Sigmoid colon (tissue), 6 donors: ENCODE measurements at regions not wholly inside any gene's neighbourhood (a gene's known extent, or its start where the extent isn't known, plus 50 kb on each side); places are given as distances from the start of the nearest gene placed in this dataset.

Experiments used
- DNase-seq: peaks from one replicate; pipeline ENCODE4 v3.0.0-alpha.2; 2019
- H3K27ac ChIP-seq, 4 donors: fragments of 200-600 bp; sonication (generic); one replicate each; pipeline ENCODE4 v1.5.1; 2016 to 2019; ENCODE audit warnings: mild to moderate bottlenecking in 1 of 4
- H3K27me3 ChIP-seq, 3 donors: fragments of 200-600 bp; sonication (generic); one replicate each; pipeline ENCODE4 v1.5.1; 2019; ENCODE audit warnings: mild to moderate bottlenecking in 1 of 3
- H3K36me3 ChIP-seq, 4 donors: fragments of 200-600 bp; sonication (generic); one replicate each; pipeline ENCODE4 v1.5.1; 2016 to 2019
- H3K4me1 ChIP-seq, 4 donors: fragments of 200-600 bp; sonication (generic); one replicate each; pipeline ENCODE4 v1.5.1; 2017 to 2019
- H3K4me3 ChIP-seq, 4 donors: fragments of 200-600 bp; sonication (generic); one replicate each; pipeline ENCODE4 v1.5.1; 2017 to 2019; ENCODE audit warnings: mild to moderate bottlenecking in 2 of 4, moderate library complexity in 1 of 4
- H3K9me3 ChIP-seq, 4 donors: fragments of 200-600 bp in 3 of 4; sonication (generic) in 3 of 4; one replicate each; pipeline versions ENCODE4 v1.5.1 to v1.6.1; 2013 to 2019
- CTCF ChIP-seq, 4 experiments: fragments of 450-650 bp in 3 of 4; fragments of 200-600 bp in 1 of 4; IDR thresholded peaks; one replicate each; pipeline ENCODE4 v1.5.1; 2016 to 2019; ENCODE audit warnings: antibody characterized with exemption in 4 of 4, mild to moderate bottlenecking in 3 of 4, moderate library complexity in 2 of 4
- EP300 ChIP-seq, 4 donors: sonication (generic); formaldehyde crosslinking; IDR thresholded peaks; one replicate each; pipeline ENCODE4 v1.6.1; 2017; ENCODE audit warnings: antibody characterized with exemption in 4 of 4
- POLR2A ChIP-seq, 2 donors: fragments of 450-650 bp; IDR thresholded peaks; one replicate each; pipeline ENCODE4 v1.6.1; 2016; ENCODE audit warnings: antibody characterized with exemption in 2 of 2, mild to moderate bottlenecking in 2 of 2, moderate library complexity in 2 of 2
- POLR2AphosphoS5 ChIP-seq, 4 donors: sonication (generic); formaldehyde crosslinking; IDR thresholded peaks; one replicate each; pipeline ENCODE4 v1.6.1; 2017; ENCODE audit warnings: antibody characterized with exemption in 4 of 4
- WGBS, 2 donors: extraction: QIAGEN DNeasy Blood & Tissue Kit; methylation state at CpG; one replicate each; pipeline ENCODE4 v1.1.7; 2013; 5-methylcytosine and 5-hydroxymethylcytosine counted together
- intact Hi-C: fragments of 100-400 bp; cut with DNase I; formaldehyde crosslinking; loops from one replicate; pipeline ENCODE4 v1.15.1; 2023
- donor health status: healthy with polysubstance abuse.
- donor health status: healthy.

GRCh38 chr2:35421485-35421884 is 934.1 kb upstream of the CRIM1 start:
- no peaks in the 10 kb centered on the region for H3K9me3 ChIP-seq
- no peak overlapping the region for H3K4me3 ChIP-seq
- no peak for DNase-seq
- 91% methylated on average over 1 of the region's 1 CpG for WGBS, 2 donors
- no peaks in the 10 kb centered on the region for H3K27me3 ChIP-seq
- intact Hi-C loops, result no loop called here
- H3K27ac ChIP-seq, result no peak overlapping the region
- no peaks in the 10 kb centered on the region for H3K36me3 ChIP-seq
- H3K4me1 ChIP-seq, result no peaks in the 10 kb centered on the region
- no peak for TF ChIP-seq EP300 (IDR thresholded peaks at IDR 0.05)
- no peak for TF ChIP-seq POLR2A (IDR thresholded peaks at IDR 0.05)
- TF ChIP-seq CTCF (IDR thresholded peaks at IDR 0.05), result no peak
- TF ChIP-seq POLR2AphosphoS5 (IDR thresholded peaks at IDR 0.05), result no peak

GRCh38 chr2:35417293-35417692 is 938.3 kb upstream of the CRIM1 start:
- Histone ChIP-seq H3K9me3 (no peaks in the 10 kb centered on the region), H3K4me1 (no peaks in the 10 kb centered on the region), H3K27me3 (no peaks in the 10 kb centered on the region), H3K4me3 (no peak overlapping the region), H3K36me3 (no peaks in the 10 kb centered on the region), H3K27ac (no peak overlapping the region)
- no peak for DNase-seq
- intact Hi-C loops, result no loop called here
- WGBS, 2 donors, result 20 to 32% methylated on average over 1 of the region's 1 CpG
- TF ChIP-seq EP300 (IDR thresholded peaks at IDR 0.05), result no peak
- no peak for TF ChIP-seq POLR2A (IDR thresholded peaks at IDR 0.05)
- no peak for TF ChIP-seq CTCF (IDR thresholded peaks at IDR 0.05)
- no peak for TF ChIP-seq POLR2AphosphoS5 (IDR thresholded peaks at IDR 0.05)

GRCh38 chr2:35416391-35417140 is 939.0 kb upstream of the CRIM1 start:
- intact Hi-C loops, result no loop called here
- Histone ChIP-seq H3K4me3 (no peak overlapping the region), H3K9me3 (no peaks in the 10 kb centered on the region), H3K27ac (no peak overlapping the region), H3K27me3 (no peaks in the 10 kb centered on the region), H3K36me3 (no peaks in the 10 kb centered on the region), H3K4me1 (no peaks in the 10 kb centered on the region)
- no peak for TF ChIP-seq EP300 (IDR thresholded peaks at IDR 0.05)
- TF ChIP-seq POLR2AphosphoS5 (IDR thresholded peaks at IDR 0.05), result no peak
- TF ChIP-seq CTCF (IDR thresholded peaks at IDR 0.05), result no peak
- no peak for TF ChIP-seq POLR2A (IDR thresholded peaks at IDR 0.05)
- no peak for DNase-seq
- 72 to 77% methylated on average over 2 of the region's 2 CpGs for WGBS, 2 donors

GRCh38 chr2:35415942-35416341 is 939.6 kb upstream of the CRIM1 start:
- no peaks in the 10 kb centered on the region for H3K9me3 ChIP-seq
- WGBS, 2 donors, result 66 to 74% methylated on average over 4 of the region's 4 CpGs
- TF ChIP-seq POLR2AphosphoS5 (IDR thresholded peaks at IDR 0.05) (no peak), EP300 (IDR thresholded peaks at IDR 0.05) (no peak), CTCF (IDR thresholded peaks at IDR 0.05) (no peak), POLR2A (IDR thresholded peaks at IDR 0.05) (no peak)
- no peak overlapping the region for H3K4me3 ChIP-seq
- intact Hi-C loops, result no loop called here
- no peaks in the 10 kb centered on the region for H3K4me1 ChIP-seq
- no peak for DNase-seq
- H3K36me3 ChIP-seq, result no peaks in the 10 kb centered on the region
- H3K27me3 ChIP-seq, result no peaks in the 10 kb centered on the region
- no peak overlapping the region for H3K27ac ChIP-seq

GRCh38 chr2:35415282-35415681 is 940.3 kb upstream of the CRIM1 start:
- Histone ChIP-seq H3K27ac (no peak overlapping the region), H3K27me3 (no peaks in the 10 kb centered on the region), H3K9me3 (no peaks in the 10 kb centered on the region), H3K36me3 (no peaks in the 10 kb centered on the region), H3K4me3 (no peak overlapping the region), H3K4me1 (no peaks in the 10 kb centered on the region)
- intact Hi-C loops, result no loop called here
- WGBS, 2 donors, result 63 to 72% methylated on average over 1 of the region's 1 CpG
- TF ChIP-seq POLR2A (IDR thresholded peaks at IDR 0.05) (no peak), CTCF (IDR thresholded peaks at IDR 0.05) (no peak), POLR2AphosphoS5 (IDR thresholded peaks at IDR 0.05) (no peak), EP300 (IDR thresholded peaks at IDR 0.05) (no peak)
- no peak for DNase-seq
